Adrenal gland (tissue), 5 donors: ENCODE measurements at regions not wholly inside any gene's neighbourhood (a gene's known extent, or its start where the extent isn't known, plus 50 kb on each side); places are given as distances from the start of the nearest gene placed in this dataset.

Source experiments
- CTCF ChIP-seq, 6 experiments: fragments of 450-650 bp in 4 of 6; fragments of 200-600 bp in 2 of 6; sonication (generic) in 1 of 6; IDR thresholded peaks; 1 replicate in 5 of 6; 2 replicates in 1 of 6; pipeline versions ENCODE4 v1.5.1 to v1.8.0; 2016 to 2021; ENCODE audit warnings: antibody characterized with exemption in 6 of 6, mild to moderate bottlenecking in 2 of 6, moderate library complexity in 1 of 6
- POLR2A ChIP-seq, 2 donors: fragments of 450-650 bp; IDR thresholded peaks; one replicate each; pipeline ENCODE4 v1.6.1; 2017; ENCODE audit warnings: antibody characterized with exemption in 2 of 2, mild to moderate bottlenecking in 2 of 2, moderate library complexity in 1 of 2
- donor health status: DM: no; HTN: no; CAD: no.

DNA sequence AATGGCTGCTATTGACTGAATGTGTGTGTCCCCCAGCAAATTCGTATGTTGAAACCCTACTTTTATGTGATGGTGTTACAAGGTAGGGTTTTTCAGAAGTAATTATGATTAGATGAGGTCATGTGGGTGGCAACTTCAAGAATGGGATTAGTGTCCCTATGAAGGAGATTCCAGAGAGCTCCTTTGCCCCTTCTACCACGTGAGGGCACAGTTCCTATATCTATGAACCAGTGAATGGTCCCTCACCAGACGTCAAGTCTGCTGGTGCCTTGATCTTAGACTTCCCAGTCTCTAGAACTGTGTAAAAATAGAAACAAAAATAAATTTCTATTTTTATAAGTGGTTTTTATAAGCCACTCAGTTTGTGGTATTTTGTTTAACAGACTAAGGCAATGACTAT lies 1137.6 kb upstream of the IGFBP7 start:
- TF ChIP-seq CTCF (IDR thresholded peaks at IDR 0.05) (peak in 1 of 6 experiments; percentile 6), POLR2A (IDR thresholded peaks at IDR 0.05) (no peak)
